ENCODE measurements at regions not wholly inside any gene's neighbourhood (a gene's known extent, or its start where the extent isn't known, plus 50 kb on each side); places are given as distances from the start of the nearest gene placed in this dataset.

- Histone ChIP-seq H3K27me3 (ENCODE audit: control insufficient read depth in 4 of 4, insufficient read depth in 4 of 4, low read length in 3 of 4) (no peaks in the 10 kb centered on the region), H3K4me1 (ENCODE audit: control insufficient read depth in 4 of 4, insufficient read depth in 4 of 4, low read length in 3 of 4) (no peaks in the 10 kb centered on the region), H3K9ac (ENCODE audit: low read depth in 1 of 2, low read length in 2 of 2) (no peak overlapping the region), H3K36me3 (ENCODE audit: control insufficient read depth in 4 of 4, insufficient read depth in 3 of 4, low read depth in 1 of 4, low read length in 3 of 4) (no peaks in the 10 kb centered on the region), H3K27ac (ENCODE audit: low read depth in 1 of 2, low read length in 2 of 2) (no peak overlapping the region), H3K4me3 (ENCODE audit: low read depth in 1 of 3, low read length in 3 of 3) (no peak overlapping the region), H3K9me3 (ENCODE audit: control insufficient read depth in 4 of 4, low read length in 3 of 4) (no peaks in the 10 kb centered on the region)
- TF ChIP-seq FOXA1 (IDR thresholded peaks at IDR 0.05) (no peak), FOXA2 (IDR thresholded peaks at IDR 0.05) (no peak), JUND (IDR thresholded peaks at IDR 0.05) (no peak), RAD21 (IDR thresholded peaks at IDR 0.05) (no peak), YY1 (IDR thresholded peaks at IDR 0.05) (no peak), GABPA (IDR thresholded peaks at IDR 0.05 in 1 of 2, conservative IDR thresholded peaks at IDR 0.05 in 1 of 2) (no peak), HNF4A (conservative IDR thresholded peaks at IDR 0.05) (no peak), CTCF (IDR thresholded peaks at IDR 0.05; ENCODE audit: low read depth, low read length, missing input control) (no peak), ATF3 (IDR thresholded peaks at IDR 0.05) (no peak), HNF4G (IDR thresholded peaks at IDR 0.05) (no peak), REST (IDR thresholded peaks at IDR 0.05) (no peak), ZBTB33 (IDR thresholded peaks at IDR 0.05) (no peak), MAX (IDR thresholded peaks at IDR 0.05) (no peak), TAF1 (conservative IDR thresholded peaks at IDR 0.05) (no peak), SP1 (IDR thresholded peaks at IDR 0.05) (no peak)
- no peak for DNase-seq (ENCODE audit: low spot score)
- 73% methylated on average over 5 of the region's 5 CpGs for WGBS
These were observed 202.0 kb upstream of the MTPN start for GRCh38 chr7:136179154-136179553.

- no peaks in the 10 kb centered on the region for H3K27me3 ChIP-seq (ENCODE audit: control insufficient read depth in 4 of 4, insufficient read depth in 4 of 4, low read length in 3 of 4)
- H3K4me3 ChIP-seq (ENCODE audit: low read depth in 1 of 3, low read length in 3 of 3), result no peak overlapping the region
- no peak overlapping the region for H3K9ac ChIP-seq (ENCODE audit: low read depth in 1 of 2, low read length in 2 of 2)
- H3K9me3 ChIP-seq (ENCODE audit: control insufficient read depth in 4 of 4, low read length in 3 of 4), result no peaks in the 10 kb centered on the region
- H3K4me1 ChIP-seq (ENCODE audit: control insufficient read depth in 4 of 4, insufficient read depth in 4 of 4, low read length in 3 of 4), result no peaks in the 10 kb centered on the region
- no peak overlapping the region for H3K27ac ChIP-seq (ENCODE audit: low read depth in 1 of 2, low read length in 2 of 2)
- no peak for TF ChIP-seq YY1 (IDR thresholded peaks at IDR 0.05)
- no peak for TF ChIP-seq ATF3 (IDR thresholded peaks at IDR 0.05)
- TF ChIP-seq SP1 (IDR thresholded peaks at IDR 0.05), result no peak
- TF ChIP-seq EGR1 (IDR thresholded peaks at IDR 0.05; ENCODE audit: low read depth in 2 of 2), result no peak
- TF ChIP-seq NR2F2 (IDR thresholded peaks at IDR 0.05), result no peak
- no peak for TF ChIP-seq JUND (IDR thresholded peaks at IDR 0.05)
- no peak for TF ChIP-seq CTCF (IDR thresholded peaks at IDR 0.05; ENCODE audit: low read depth, low read length, missing input control)
- TF ChIP-seq RAD21 (IDR thresholded peaks at IDR 0.05), result no peak
- no peak for TF ChIP-seq HNF4G (IDR thresholded peaks at IDR 0.05)
- TF ChIP-seq TAF1 (conservative IDR thresholded peaks at IDR 0.05), result no peak
- no peak for TF ChIP-seq FOXA2 (IDR thresholded peaks at IDR 0.05)
- TF ChIP-seq ZBTB33 (IDR thresholded peaks at IDR 0.05), result no peak
- TF ChIP-seq MAX (IDR thresholded peaks at IDR 0.05), result no peak
- DNase-seq (ENCODE audit: low spot score), result no peak
- no peaks in the 10 kb centered on the region for H3K36me3 ChIP-seq (ENCODE audit: control insufficient read depth in 4 of 4, insufficient read depth in 3 of 4, low read depth in 1 of 4, low read length in 3 of 4)
- WGBS, result 73% methylated on average over 5 of the region's 5 CpGs
These were observed 197.4 kb upstream of the MTPN start for GRCh38 chr7:136174477-136175125.

Measured in liver (tissue), 8 donors.